ENCODE measurements at regions not wholly inside any gene's neighbourhood (a gene's known extent, or its start where the extent isn't known, plus 50 kb on each side); places are given as distances from the start of the nearest gene placed in this dataset.

GRCh38 chr14:86050757-86051156, 520.8 kb downstream of the FLRT2 start:
- TF ChIP-seq, protein P1, sequence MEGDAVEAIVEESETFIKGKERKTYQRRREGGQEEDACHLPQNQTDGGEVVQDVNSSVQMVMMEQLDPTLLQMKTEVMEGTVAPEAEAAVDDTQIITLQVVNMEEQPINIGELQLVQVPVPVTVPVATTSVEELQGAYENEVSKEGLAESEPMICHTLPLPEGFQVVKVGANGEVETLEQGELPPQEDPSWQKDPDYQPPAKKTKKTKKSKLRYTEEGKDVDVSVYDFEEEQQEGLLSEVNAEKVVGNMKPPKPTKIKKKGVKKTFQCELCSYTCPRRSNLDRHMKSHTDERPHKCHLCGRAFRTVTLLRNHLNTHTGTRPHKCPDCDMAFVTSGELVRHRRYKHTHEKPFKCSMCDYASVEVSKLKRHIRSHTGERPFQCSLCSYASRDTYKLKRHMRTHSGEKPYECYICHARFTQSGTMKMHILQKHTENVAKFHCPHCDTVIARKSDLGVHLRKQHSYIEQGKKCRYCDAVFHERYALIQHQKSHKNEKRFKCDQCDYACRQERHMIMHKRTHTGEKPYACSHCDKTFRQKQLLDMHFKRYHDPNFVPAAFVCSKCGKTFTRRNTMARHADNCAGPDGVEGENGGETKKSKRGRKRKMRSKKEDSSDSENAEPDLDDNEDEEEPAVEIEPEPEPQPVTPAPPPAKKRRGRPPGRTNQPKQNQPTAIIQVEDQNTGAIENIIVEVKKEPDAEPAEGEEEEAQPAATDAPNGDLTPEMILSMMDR (IDR thresholded peaks at IDR 0.05) = no peak
- Mint-ChIP-seq H3K9me3 (peaks cover 4% of the 10 kb centered on the region), H3K36me3 (ENCODE audit: low read depth) (no peaks in the 10 kb centered on the region), H3K4me1 (no peaks in the 10 kb centered on the region), H3K27ac (no peak overlapping the region), H3K27me3 (no peaks in the 10 kb centered on the region), H3K4me3 (no peak overlapping the region)
- POLR2A ChIA-PET = no interaction called here
- intact Hi-C loops (cut with micrococcal nuclease) = no loop called here
- no peak for ATAC-seq (ENCODE audit: low read depth)
- CTCF ChIA-PET = no interaction called here
- DNase-seq = no peak

- CTCF ChIA-PET = no interaction called here
- Mint-ChIP-seq H3K36me3 (ENCODE audit: low read depth) (no peaks in the 10 kb centered on the region), H3K4me1 (no peaks in the 10 kb centered on the region), H3K27ac (no peak overlapping the region), H3K4me3 (no peak overlapping the region), H3K9me3 (peaks cover 6% of the 10 kb centered on the region), H3K27me3 (no peaks in the 10 kb centered on the region)
- no peak for ATAC-seq (ENCODE audit: low read depth)
- POLR2A ChIA-PET = no interaction called here
- intact Hi-C loops (cut with micrococcal nuclease) = no loop called here
- TF ChIP-seq, protein P1 (IDR thresholded peaks at IDR 0.05) = no peak
- no peak for DNase-seq
Measured at GRCh38 chr14:86050072-86050683, 520.2 kb downstream of the FLRT2 start.

DNA sequence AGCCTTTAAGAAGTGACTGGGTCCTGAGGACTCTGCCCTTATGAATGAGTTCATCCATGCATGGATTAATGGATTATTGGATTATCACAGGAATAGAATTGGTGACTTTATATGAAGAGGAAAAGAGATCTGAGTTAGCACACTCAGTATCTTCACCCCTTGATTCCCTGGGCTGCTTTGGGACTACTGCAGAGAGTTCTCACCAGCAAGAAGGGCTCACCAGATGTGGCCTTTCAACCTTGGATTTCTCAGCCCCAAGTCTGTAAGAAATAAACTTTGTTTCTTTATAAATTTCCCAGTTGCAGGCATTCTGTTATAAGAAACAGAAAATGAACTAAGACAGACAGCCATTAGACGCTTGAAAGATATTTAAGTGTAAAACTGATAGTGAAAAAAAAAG, 509.2 kb downstream of the FLRT2 start:
- intact Hi-C loops (cut with micrococcal nuclease) = loop anchor here (2.0 kb wide), 1 partner anchor 182 kb away; no protein-coding TSS in a partner anchor
- H3K27me3 Mint-ChIP-seq = no peaks in the 10 kb centered on the region
- CTCF ChIA-PET = no interaction called here
- no peaks in the 10 kb centered on the region for H3K36me3 Mint-ChIP-seq (ENCODE audit: low read depth)
- no peak overlapping the region for H3K27ac Mint-ChIP-seq
- no peak for DNase-seq
- TF ChIP-seq, protein P1 (IDR thresholded peaks at IDR 0.05) = no peak
- H3K4me1 Mint-ChIP-seq = no peaks in the 10 kb centered on the region
- H3K9me3 Mint-ChIP-seq = peaks cover 4% of the 10 kb centered on the region
- ATAC-seq (ENCODE audit: low read depth) = no peak
- POLR2A ChIA-PET = no interaction called here
- no peak overlapping the region for H3K4me3 Mint-ChIP-seq

DNA sequence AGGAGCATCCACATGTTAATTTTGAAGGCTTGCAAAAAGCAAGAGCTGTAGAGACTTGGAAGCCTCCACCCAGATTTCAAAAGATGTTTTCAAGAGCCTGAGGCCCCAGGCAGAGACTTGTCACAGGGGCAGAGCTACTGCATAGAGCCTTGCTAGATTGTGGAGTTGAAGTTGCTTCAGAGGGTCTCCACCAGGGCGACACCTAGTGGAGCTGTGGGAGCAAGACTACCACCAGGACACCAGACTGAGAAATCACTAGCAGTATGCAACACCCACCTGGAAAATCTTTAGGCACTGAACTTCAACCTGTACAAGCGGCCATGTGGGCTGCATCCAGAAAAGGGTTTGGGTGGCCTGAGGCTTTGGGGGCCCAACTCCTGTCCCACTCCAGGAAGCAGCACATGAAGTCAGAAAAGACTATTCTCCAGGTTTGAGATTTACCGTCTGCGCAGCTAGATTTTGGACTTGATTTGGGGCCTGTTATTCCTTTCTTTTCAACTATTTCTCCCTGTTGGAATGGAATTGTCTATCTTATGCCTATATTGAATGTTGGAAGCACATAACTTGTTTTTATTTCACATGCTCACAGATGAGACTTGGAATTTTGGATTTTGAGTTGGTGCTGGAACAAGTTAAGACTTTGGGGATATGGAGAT, 508.6 kb downstream of the FLRT2 start:
- no peak overlapping the region for H3K27ac Mint-ChIP-seq
- H3K4me3 Mint-ChIP-seq = no peak overlapping the region
- CTCF ChIA-PET = interaction anchor here (1.0 to 1.8 kb wide), 2 partner anchors 104 to 172 kb away, joined by 3 to 8 read pairs; no protein-coding TSS in a partner anchor
- DNase-seq (no peak), ATAC-seq (ENCODE audit: low read depth) (no peak)
- intact Hi-C loops (cut with micrococcal nuclease) = loop anchor here (2.0 kb wide), 1 partner anchor 182 kb away; no protein-coding TSS in a partner anchor
- POLR2A ChIA-PET = no interaction called here
- H3K27me3 Mint-ChIP-seq = no peaks in the 10 kb centered on the region
- no peaks in the 10 kb centered on the region for H3K4me1 Mint-ChIP-seq
- H3K36me3 Mint-ChIP-seq (ENCODE audit: low read depth) = no peaks in the 10 kb centered on the region
- TF ChIP-seq, protein P1 (IDR thresholded peaks at IDR 0.05) = no peak
- peaks cover 4% of the 10 kb centered on the region for H3K9me3 Mint-ChIP-seq

GRCh38 chr14:86035882-86036281, 505.9 kb downstream of the FLRT2 start:
- ChIA-PET POLR2A (no interaction called here), CTCF (no interaction called here)
- DNase-seq = no peak
- no peak overlapping the region for H3K27ac Mint-ChIP-seq
- intact Hi-C loops (cut with micrococcal nuclease) = no loop called here
- H3K4me3 Mint-ChIP-seq = no peak overlapping the region
- TF ChIP-seq, protein P1 (IDR thresholded peaks at IDR 0.05) = no peak
- no peaks in the 10 kb centered on the region for H3K36me3 Mint-ChIP-seq (ENCODE audit: low read depth)
- H3K27me3 Mint-ChIP-seq = no peaks in the 10 kb centered on the region
- ATAC-seq (ENCODE audit: low read depth) = no peak
- no peaks in the 10 kb centered on the region for H3K4me1 Mint-ChIP-seq
- H3K9me3 Mint-ChIP-seq = no peaks in the 10 kb centered on the region
